HG03439 (cell line): ENCODE measurements at regions not wholly inside any gene's neighbourhood (a gene's known extent, or its start where the extent isn't known, plus 50 kb on each side); places are given as distances from the start of the nearest gene placed in this dataset.
"Not testable (repeated sequence)": the region's sequence is repeated elsewhere in the genome, so short reads cannot be mapped to it uniquely, and the experiment has no call there.

Experiments
- ATAC-seq: cut with Tn5 transposase; IDR thresholded peaks from one replicate; pipeline ENCODE4 v1.9.1; 2021; ENCODE audit warnings: mild to moderate bottlenecking, moderate library complexity; ENCODE audit not compliant: unreplicated experiment

GRCh38 chr10:9009505-9009904 lies 955.0 kb downstream of the GATA3 start:
- ATAC-seq: no peak

- ATAC-seq: no peak
These were observed 955.6 kb downstream of the GATA3 start for GRCh38 chr10:9010093-9010492.

- ATAC-seq: no peak
These were observed 956.6 kb downstream of the GATA3 start for GRCh38 chr10:9010931-9011670.

- no peak for ATAC-seq
These were observed 957.8 kb downstream of the GATA3 start for GRCh38 chr10:9012312-9012711.

- no peak for ATAC-seq
These were observed 960.5 kb downstream of the GATA3 start for GRCh38 chr10:9015005-9015404.

- no peak for ATAC-seq
These were observed 961.0 kb downstream of the GATA3 start for GRCh38 chr10:9015447-9015846.

GRCh38 chr10:9016930-9017329 lies 962.4 kb downstream of the GATA3 start:
- ATAC-seq: no peak

- ATAC-seq: no peak
These were observed 964.0 kb downstream of the GATA3 start for GRCh38 chr10:9018195-9019173.

- no peak for ATAC-seq
These were observed 968.7 kb downstream of the GATA3 start for GRCh38 chr10:9023206-9023605.

- ATAC-seq: no peak
These were observed 969.7 kb downstream of the GATA3 start for GRCh38 chr10:9024210-9024609.

GRCh38 chr10:9028231-9028630 lies 973.7 kb downstream of the GATA3 start:
- ATAC-seq: no peak

- no peak for ATAC-seq
These were observed 980.9 kb downstream of the GATA3 start for GRCh38 chr10:9035355-9035754.

GRCh38 chr10:9036711-9037204 lies 982.3 kb downstream of the GATA3 start:
- no peak for ATAC-seq

- no peak for ATAC-seq
These were observed 983.7 kb downstream of the GATA3 start for GRCh38 chr10:9038146-9038714.

GRCh38 chr10:9043466-9043865 lies 989.0 kb downstream of the GATA3 start:
- no peak for ATAC-seq

GRCh38 chr10:9045311-9045710 lies 990.8 kb downstream of the GATA3 start:
- ATAC-seq: no peak

- no peak for ATAC-seq
These were observed 997.0 kb downstream of the GATA3 start for GRCh38 chr10:9051328-9051974.

- ATAC-seq: no peak
These were observed 998.3 kb downstream of the GATA3 start for GRCh38 chr10:9052767-9053166.

- no peak for ATAC-seq
These were observed 1002.0 kb downstream of the GATA3 start for GRCh38 chr10:9056521-9056920.

- ATAC-seq: not testable (repeated sequence)
These were observed 1002.8 kb downstream of the GATA3 start for GRCh38 chr10:9057293-9057692.

GRCh38 chr10:9060314-9060713 lies 1005.8 kb downstream of the GATA3 start:
- ATAC-seq: no peak
